AG04450 (cell line): ENCODE measurements at regions not wholly inside any gene's neighbourhood (a gene's known extent, or its start where the extent isn't known, plus 50 kb on each side); places are given as distances from the start of the nearest gene placed in this dataset.

Experiments used
- CTCF ChIA-PET: fragments of 300-600, 350-600 bp; formaldehyde crosslinking; extraction: SDS; loops from one replicate; lab custom pipeline; 2022; ENCODE audit warnings: antibody characterized with exemption, inconsistent platforms; lab: Charles Lee
- POLR2A ChIA-PET: fragments of 350-600 bp; formaldehyde crosslinking; extraction: SDS; loops from one replicate; lab custom pipeline; 2021; ENCODE audit warnings: antibody characterized with exemption, inconsistent platforms; lab: Yijun Ruan, JAX
- DNase-seq: peaks from one replicate; pipeline ENCODE4 v3.0.0-alpha.2; 2011; ENCODE audit warnings: low read depth, low spot score
- H3K27ac ChIP-seq: one replicate; pipeline ENCODE4 v1.5.1; 2012; ENCODE audit warnings: low read depth, low read length, control low read depth
- H3K27me3 ChIP-seq: one replicate; pipeline ENCODE4 v1.6.0; 2012; ENCODE audit warnings: low read length; ENCODE audit not compliant: control insufficient read depth, insufficient read depth
- H3K4me3 ChIP-seq: 2 replicates; pipeline ENCODE4 v1.5.1; 2011; ENCODE audit warnings: mild to moderate bottlenecking, low read depth, low read length, control low read depth
- H3K9me3 ChIP-seq: 2 replicates; pipeline ENCODE4 v1.5.1; 2012; ENCODE audit warnings: low read length; ENCODE audit not compliant: control insufficient read depth, insufficient read depth
- TF ChIP-seq, protein P1 (sequence below): IDR thresholded peaks from 2 replicates; pipeline ENCODE4 v1.5.1; 2011; ENCODE audit warnings: low read depth, low read length, control low read depth, inconsistent platforms

DNA sequence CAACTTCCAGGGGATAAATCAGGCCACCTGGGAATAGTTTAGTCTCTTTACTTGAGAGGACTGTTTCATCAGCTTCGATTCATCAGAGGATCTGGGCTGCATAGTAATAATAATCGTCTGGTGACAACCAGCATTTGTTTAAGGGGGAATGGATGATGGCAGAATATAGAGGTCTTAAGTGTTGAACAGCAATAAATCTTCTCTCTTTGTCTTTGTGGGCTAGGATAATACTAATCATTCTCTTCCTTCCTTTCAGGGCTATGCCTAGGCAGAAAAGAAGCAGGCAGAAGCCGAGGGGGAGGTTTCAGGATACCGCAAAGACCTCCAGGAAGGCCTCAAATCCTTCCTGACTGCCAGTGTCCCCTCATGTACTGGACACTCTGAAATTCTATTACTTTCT lies 150.4 kb upstream of the GAREM1 start:
- ChIA-PET POLR2A (no interaction called here), CTCF (no interaction called here)
- H3K4me3 ChIP-seq: no peak overlapping the region
- no peak for DNase-seq
- TF ChIP-seq, protein P1, sequence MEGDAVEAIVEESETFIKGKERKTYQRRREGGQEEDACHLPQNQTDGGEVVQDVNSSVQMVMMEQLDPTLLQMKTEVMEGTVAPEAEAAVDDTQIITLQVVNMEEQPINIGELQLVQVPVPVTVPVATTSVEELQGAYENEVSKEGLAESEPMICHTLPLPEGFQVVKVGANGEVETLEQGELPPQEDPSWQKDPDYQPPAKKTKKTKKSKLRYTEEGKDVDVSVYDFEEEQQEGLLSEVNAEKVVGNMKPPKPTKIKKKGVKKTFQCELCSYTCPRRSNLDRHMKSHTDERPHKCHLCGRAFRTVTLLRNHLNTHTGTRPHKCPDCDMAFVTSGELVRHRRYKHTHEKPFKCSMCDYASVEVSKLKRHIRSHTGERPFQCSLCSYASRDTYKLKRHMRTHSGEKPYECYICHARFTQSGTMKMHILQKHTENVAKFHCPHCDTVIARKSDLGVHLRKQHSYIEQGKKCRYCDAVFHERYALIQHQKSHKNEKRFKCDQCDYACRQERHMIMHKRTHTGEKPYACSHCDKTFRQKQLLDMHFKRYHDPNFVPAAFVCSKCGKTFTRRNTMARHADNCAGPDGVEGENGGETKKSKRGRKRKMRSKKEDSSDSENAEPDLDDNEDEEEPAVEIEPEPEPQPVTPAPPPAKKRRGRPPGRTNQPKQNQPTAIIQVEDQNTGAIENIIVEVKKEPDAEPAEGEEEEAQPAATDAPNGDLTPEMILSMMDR: no peak
- H3K9me3 ChIP-seq: no peaks in the 10 kb centered on the region
- no peak overlapping the region for H3K27ac ChIP-seq
- H3K27me3 ChIP-seq: no peaks in the 10 kb centered on the region

DNA sequence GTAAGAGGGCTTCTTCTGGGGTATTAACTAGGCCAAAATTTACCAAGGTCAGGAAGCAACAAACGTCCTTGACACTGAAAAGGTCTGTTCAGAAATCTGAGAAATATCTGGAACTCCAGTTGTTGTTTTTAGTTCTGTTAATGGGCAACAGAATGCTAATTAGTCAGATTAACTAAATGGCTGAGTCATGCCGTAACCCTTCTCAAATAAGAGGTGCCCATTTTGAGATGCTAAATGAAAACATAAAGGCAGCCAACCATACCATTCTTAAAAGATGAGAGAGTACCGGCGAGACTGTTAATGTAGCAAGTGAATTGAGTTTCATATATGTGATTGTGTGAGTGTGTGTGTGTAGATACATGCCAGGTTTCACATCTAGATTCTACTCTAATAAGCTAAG lies 147.9 kb upstream of the GAREM1 start:
- POLR2A ChIA-PET: no interaction called here

DNA sequence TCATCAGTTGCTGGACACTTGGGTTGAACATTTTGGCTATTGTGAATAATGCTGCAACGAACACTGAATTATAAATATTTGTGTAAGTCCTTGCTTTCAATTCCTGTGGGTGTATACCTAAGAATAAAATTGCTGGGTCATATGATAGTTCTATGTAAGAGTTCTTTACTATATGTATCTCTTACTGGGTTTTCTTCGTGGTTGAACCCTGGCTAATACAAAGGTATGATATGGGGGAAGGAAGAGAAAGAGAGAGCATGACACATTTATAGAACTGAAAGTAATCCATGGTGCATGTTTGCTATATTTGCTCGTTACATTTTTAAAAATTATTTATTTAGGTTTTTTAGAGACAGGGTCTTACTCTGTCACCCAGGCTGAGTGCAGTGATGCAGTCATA lies 143.1 kb upstream of the GAREM1 start:
- no peak for DNase-seq
- Histone ChIP-seq H3K27me3 (no peaks in the 10 kb centered on the region), H3K27ac (no peak overlapping the region), H3K4me3 (no peak overlapping the region), H3K9me3 (no peaks in the 10 kb centered on the region)
- TF ChIP-seq, protein P1: no peak
- ChIA-PET CTCF (no interaction called here), POLR2A (no interaction called here)

More for the DNA sequence above, 147.9 kb upstream of the GAREM1 start:
- CTCF ChIA-PET: no interaction called here
- TF ChIP-seq, protein P1: no peak
- Histone ChIP-seq H3K4me3 (no peak overlapping the region), H3K9me3 (no peaks in the 10 kb centered on the region), H3K27ac (no peak overlapping the region), H3K27me3 (no peaks in the 10 kb centered on the region)
- DNase-seq: no peak

DNA sequence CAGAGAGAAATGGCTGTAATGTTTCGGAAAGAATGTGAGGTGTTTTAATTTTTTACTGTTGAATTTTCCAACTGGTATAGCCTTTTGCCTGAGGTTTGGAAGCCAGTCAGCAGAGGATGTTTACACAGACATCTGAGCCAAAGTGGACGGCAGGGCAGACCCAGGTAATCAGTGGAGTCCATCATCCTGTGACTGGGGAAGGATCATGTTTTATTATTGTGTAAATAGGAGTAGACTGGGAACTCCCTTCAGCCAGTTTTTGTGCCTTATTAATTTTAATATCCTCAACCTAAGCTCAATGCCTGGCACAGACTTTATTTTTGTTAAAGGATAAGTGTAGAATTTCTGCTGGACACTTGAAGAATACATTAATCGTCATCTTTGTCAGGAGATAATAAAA lies 142.0 kb upstream of the GAREM1 start:
- H3K27ac ChIP-seq: no peak overlapping the region
- TF ChIP-seq, protein P1: no peak
- ChIA-PET CTCF (no interaction called here), POLR2A (no interaction called here)
- H3K4me3 ChIP-seq: no peak overlapping the region
- no peaks in the 10 kb centered on the region for H3K9me3 ChIP-seq
- H3K27me3 ChIP-seq: no peaks in the 10 kb centered on the region
- no peak for DNase-seq

DNA sequence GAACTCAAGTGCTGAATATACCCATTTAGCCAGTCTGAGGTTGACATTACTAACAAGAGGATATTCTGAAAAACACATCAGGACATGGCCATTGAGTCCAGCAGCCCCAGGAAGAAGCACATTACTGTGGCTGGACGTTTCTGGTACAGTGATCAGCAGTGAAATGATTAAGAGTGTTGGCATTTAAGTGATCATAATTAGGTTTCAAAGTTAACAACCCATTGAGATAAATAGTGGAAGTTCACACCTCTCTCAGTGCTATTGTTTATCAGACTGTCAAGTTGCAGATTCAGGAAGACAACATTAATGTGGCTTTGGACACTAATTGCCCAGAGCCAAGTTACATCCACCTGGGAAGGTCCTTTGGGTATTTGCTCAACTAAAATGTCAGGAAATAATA lies 139.5 kb upstream of the GAREM1 start:
- H3K27ac ChIP-seq: no peak overlapping the region
- no peak overlapping the region for H3K4me3 ChIP-seq
- ChIA-PET CTCF (no interaction called here), POLR2A (no interaction called here)
- no peak for DNase-seq
- TF ChIP-seq, protein P1: no peak
- no peaks in the 10 kb centered on the region for H3K9me3 ChIP-seq
- no peaks in the 10 kb centered on the region for H3K27me3 ChIP-seq
